Activated CD8-positive, alpha-beta T cell treated with anti-CD3 and anti-CD28 coated beads for 36 hours (primary cell): ENCODE measurements at regions not wholly inside any gene's neighbourhood (a gene's known extent, or its start where the extent isn't known, plus 50 kb on each side); places are given as distances from the start of the nearest gene placed in this dataset.

Experiments
- ATAC-seq: fragments of 200-7000 bp; cut with Tn5 transposase; one replicate; pipeline ENCODE4 v1.10.0; 2021; ENCODE audit warnings: mild to moderate bottlenecking, moderate library complexity
- CTCF ChIA-PET: fragments of 350-600 bp; sonication (Branson Sonifier 250); formaldehyde crosslinking; loops from one replicate; lab custom pipeline; 2021; ENCODE audit warnings: antibody characterized with exemption; lab: Charles Lee
- POLR2A ChIA-PET: fragments of 350-600 bp; sonication (Branson Sonifier 250); formaldehyde crosslinking; loops from one replicate; lab custom pipeline; 2021; ENCODE audit warnings: antibody characterized with exemption; lab: Charles Lee
- DNase-seq: peaks from one replicate; pipeline ENCODE4 v3.0.0-alpha.2; 2020
- H3K27ac Mint-ChIP-seq: one replicate; pipeline ENCODE4 v1.8.0; 2021; ENCODE audit warnings: mild to moderate bottlenecking, mixed read lengths
- H3K27me3 Mint-ChIP-seq: one replicate; pipeline ENCODE4 v1.8.0; 2021; ENCODE audit warnings: mixed read lengths
- H3K36me3 Mint-ChIP-seq: one replicate; pipeline ENCODE4 v1.8.0; 2021; ENCODE audit warnings: low read depth, mixed read lengths
- H3K4me1 Mint-ChIP-seq: one replicate; pipeline ENCODE4 v1.8.0; 2021; ENCODE audit warnings: low read depth, mixed read lengths
- H3K4me3 Mint-ChIP-seq: one replicate; pipeline ENCODE4 v1.8.0; 2021; ENCODE audit warnings: mild to moderate bottlenecking, moderate library complexity, mixed read lengths
- H3K9me3 Mint-ChIP-seq: one replicate; pipeline ENCODE4 v1.8.0; 2021; ENCODE audit warnings: mixed read lengths
- intact Hi-C: fragments of 100-400 bp; cut with micrococcal nuclease; formaldehyde crosslinking; loops from one replicate; pipeline ENCODE4 v1.10.0; 2022
- TF ChIP-seq, protein P1 (sequence below): fragments of 200-600 bp; IDR thresholded peaks from one replicate; pipeline ENCODE4 v1.8.0; 2022; ENCODE audit warnings: antibody characterized with exemption, mild to moderate bottlenecking

GRCh38 chr14:37970696-37971095 is 237.0 kb upstream of the SSTR1 start:
- H3K9me3 Mint-ChIP-seq, result no peaks in the 10 kb centered on the region
- intact Hi-C loops, result no loop called here

DNA sequence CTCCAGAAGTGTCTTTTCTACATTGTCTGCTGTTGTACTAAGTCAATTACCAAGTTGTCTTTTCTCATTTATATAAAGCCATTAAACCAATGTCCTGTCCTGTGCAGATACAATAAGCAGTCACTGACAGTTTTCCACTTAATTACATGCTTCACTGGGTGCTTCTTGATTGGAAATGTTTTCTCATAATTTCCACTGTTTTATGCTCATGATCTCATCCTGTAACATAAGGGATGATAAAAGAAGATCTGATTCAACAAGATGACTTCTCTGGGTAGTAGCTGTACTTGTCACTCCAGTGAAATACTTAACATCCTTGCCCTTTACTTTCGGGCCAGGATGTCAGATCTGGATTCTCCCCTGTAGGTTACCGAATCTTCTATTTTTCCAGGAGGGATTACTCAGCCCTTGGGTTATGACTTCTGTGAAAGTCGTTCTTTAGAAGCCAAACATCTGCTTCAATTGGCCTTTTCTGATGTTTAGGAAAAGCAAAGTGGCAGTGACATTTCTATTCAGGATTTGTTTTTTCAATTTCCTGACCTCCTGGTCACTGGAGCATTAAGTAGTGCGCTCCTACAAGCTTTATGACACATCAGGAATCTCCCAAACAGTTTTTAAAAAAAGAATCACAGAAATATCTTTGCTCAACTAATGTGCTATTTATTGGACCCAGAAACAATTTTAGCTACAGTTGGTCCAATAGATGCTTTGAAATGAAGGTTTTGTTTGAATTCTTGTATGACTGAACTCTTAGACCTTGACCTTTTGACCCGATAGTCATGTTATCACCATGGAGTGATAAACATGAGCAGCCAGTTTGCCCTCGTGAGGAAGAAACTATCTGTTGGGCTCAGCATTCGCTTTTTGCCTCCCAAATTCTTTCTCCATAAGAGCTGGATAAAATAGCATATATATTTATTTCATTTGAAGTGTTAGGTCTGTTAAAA is 234.5 kb upstream of the SSTR1 start:
- Mint-ChIP-seq H3K36me3 (no peaks in the 10 kb centered on the region), H3K9me3 (no peaks in the 10 kb centered on the region), H3K4me1 (no peaks in the 10 kb centered on the region), H3K27me3 (peaks cover 6% of the 10 kb centered on the region), H3K27ac (no peak overlapping the region), H3K4me3 (no peak overlapping the region)
- intact Hi-C loops, result no loop called here
- TF ChIP-seq, protein P1, sequence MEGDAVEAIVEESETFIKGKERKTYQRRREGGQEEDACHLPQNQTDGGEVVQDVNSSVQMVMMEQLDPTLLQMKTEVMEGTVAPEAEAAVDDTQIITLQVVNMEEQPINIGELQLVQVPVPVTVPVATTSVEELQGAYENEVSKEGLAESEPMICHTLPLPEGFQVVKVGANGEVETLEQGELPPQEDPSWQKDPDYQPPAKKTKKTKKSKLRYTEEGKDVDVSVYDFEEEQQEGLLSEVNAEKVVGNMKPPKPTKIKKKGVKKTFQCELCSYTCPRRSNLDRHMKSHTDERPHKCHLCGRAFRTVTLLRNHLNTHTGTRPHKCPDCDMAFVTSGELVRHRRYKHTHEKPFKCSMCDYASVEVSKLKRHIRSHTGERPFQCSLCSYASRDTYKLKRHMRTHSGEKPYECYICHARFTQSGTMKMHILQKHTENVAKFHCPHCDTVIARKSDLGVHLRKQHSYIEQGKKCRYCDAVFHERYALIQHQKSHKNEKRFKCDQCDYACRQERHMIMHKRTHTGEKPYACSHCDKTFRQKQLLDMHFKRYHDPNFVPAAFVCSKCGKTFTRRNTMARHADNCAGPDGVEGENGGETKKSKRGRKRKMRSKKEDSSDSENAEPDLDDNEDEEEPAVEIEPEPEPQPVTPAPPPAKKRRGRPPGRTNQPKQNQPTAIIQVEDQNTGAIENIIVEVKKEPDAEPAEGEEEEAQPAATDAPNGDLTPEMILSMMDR, result no peak
- POLR2A ChIA-PET, result no interaction called here
- ATAC-seq (no peak), DNase-seq (no peak)
- CTCF ChIA-PET, result no interaction called here

More at GRCh38 chr14:37970696-37971095, 237.0 kb upstream of the SSTR1 start:
- POLR2A ChIA-PET, result no interaction called here
- ATAC-seq (no peak), DNase-seq (no peak)
- Mint-ChIP-seq H3K36me3 (no peaks in the 10 kb centered on the region), H3K4me1 (no peaks in the 10 kb centered on the region), H3K27me3 (peaks cover 4% of the 10 kb centered on the region), H3K27ac (no peak overlapping the region), H3K4me3 (no peak overlapping the region)
- TF ChIP-seq, protein P1, result no peak
- CTCF ChIA-PET, result interaction anchor here (1.2 kb wide), 1 partner anchor 67 kb away, joined by 3 read pairs; no protein-coding TSS in a partner anchor

- TF ChIP-seq, protein P1, result no peak
- no peak for DNase-seq
- ChIA-PET POLR2A (no interaction called here), CTCF (no interaction called here)
- no peaks in the 10 kb centered on the region for H3K36me3 Mint-ChIP-seq
- H3K27ac Mint-ChIP-seq, result no peak overlapping the region
- H3K27me3 Mint-ChIP-seq, result peaks cover 6% of the 10 kb centered on the region
- H3K9me3 Mint-ChIP-seq, result no peaks in the 10 kb centered on the region
- intact Hi-C loops, result no loop called here
- H3K4me3 Mint-ChIP-seq, result no peak overlapping the region
- H3K4me1 Mint-ChIP-seq, result no peaks in the 10 kb centered on the region
- no peak for ATAC-seq
These were observed 233.3 kb upstream of the SSTR1 start for GRCh38 chr14:37974421-37974820.

- Mint-ChIP-seq H3K4me3 (no peak overlapping the region), H3K27me3 (peaks cover 5% of the 10 kb centered on the region), H3K9me3 (peaks cover 7% of the 10 kb centered on the region), H3K27ac (no peak overlapping the region), H3K36me3 (no peaks in the 10 kb centered on the region), H3K4me1 (no peaks in the 10 kb centered on the region)
- intact Hi-C loops, result no loop called here
- ChIA-PET CTCF (no interaction called here), POLR2A (no interaction called here)
- no peak for DNase-seq
- TF ChIP-seq, protein P1, result no peak
- ATAC-seq, result no peak
These were observed 230.2 kb upstream of the SSTR1 start for GRCh38 chr14:37977481-37977880.
